Tibial nerve (tissue), 4 donors: ENCODE measurements at regions not wholly inside any gene's neighbourhood (a gene's known extent, or its start where the extent isn't known, plus 50 kb on each side); places are given as distances from the start of the nearest gene placed in this dataset.

Experiments used
- EP300 ChIP-seq, 2 donors: sonication (generic); formaldehyde crosslinking; IDR thresholded peaks; one replicate each; pipeline ENCODE4 v1.6.1; 2017; ENCODE audit warnings: antibody characterized with exemption in 2 of 2, mild to moderate bottlenecking in 1 of 2
- POLR2A ChIP-seq, 2 donors: fragments of 450-650 bp; IDR thresholded peaks; one replicate each; pipeline ENCODE4 v1.6.1; 2017; ENCODE audit warnings: antibody characterized with exemption in 2 of 2, mild to moderate bottlenecking in 2 of 2, moderate library complexity in 2 of 2
- TF ChIP-seq, protein P1 (sequence below), 5 experiments: fragments of 200-600 bp in 3 of 5; fragments of 450-650 bp in 2 of 5; sonication (generic) in 3 of 5; IDR thresholded peaks; one replicate each; pipeline ENCODE4 v1.5.1; 2016 to 2019; ENCODE audit warnings: antibody characterized with exemption in 5 of 5, mild to moderate bottlenecking in 3 of 5, moderate library complexity in 2 of 5

GRCh38 chr1:221227460-221227859 is 348.2 kb downstream of the HLX start:
- TF ChIP-seq, protein P1, sequence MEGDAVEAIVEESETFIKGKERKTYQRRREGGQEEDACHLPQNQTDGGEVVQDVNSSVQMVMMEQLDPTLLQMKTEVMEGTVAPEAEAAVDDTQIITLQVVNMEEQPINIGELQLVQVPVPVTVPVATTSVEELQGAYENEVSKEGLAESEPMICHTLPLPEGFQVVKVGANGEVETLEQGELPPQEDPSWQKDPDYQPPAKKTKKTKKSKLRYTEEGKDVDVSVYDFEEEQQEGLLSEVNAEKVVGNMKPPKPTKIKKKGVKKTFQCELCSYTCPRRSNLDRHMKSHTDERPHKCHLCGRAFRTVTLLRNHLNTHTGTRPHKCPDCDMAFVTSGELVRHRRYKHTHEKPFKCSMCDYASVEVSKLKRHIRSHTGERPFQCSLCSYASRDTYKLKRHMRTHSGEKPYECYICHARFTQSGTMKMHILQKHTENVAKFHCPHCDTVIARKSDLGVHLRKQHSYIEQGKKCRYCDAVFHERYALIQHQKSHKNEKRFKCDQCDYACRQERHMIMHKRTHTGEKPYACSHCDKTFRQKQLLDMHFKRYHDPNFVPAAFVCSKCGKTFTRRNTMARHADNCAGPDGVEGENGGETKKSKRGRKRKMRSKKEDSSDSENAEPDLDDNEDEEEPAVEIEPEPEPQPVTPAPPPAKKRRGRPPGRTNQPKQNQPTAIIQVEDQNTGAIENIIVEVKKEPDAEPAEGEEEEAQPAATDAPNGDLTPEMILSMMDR (IDR thresholded peaks at IDR 0.05): no peak
- TF ChIP-seq EP300 (IDR thresholded peaks at IDR 0.05) (no peak), POLR2A (IDR thresholded peaks at IDR 0.05) (no peak)
